ENCODE measurements at regions not wholly inside any gene's neighbourhood (a gene's known extent, or its start where the extent isn't known, plus 50 kb on each side); places are given as distances from the start of the nearest gene placed in this dataset.

DNA sequence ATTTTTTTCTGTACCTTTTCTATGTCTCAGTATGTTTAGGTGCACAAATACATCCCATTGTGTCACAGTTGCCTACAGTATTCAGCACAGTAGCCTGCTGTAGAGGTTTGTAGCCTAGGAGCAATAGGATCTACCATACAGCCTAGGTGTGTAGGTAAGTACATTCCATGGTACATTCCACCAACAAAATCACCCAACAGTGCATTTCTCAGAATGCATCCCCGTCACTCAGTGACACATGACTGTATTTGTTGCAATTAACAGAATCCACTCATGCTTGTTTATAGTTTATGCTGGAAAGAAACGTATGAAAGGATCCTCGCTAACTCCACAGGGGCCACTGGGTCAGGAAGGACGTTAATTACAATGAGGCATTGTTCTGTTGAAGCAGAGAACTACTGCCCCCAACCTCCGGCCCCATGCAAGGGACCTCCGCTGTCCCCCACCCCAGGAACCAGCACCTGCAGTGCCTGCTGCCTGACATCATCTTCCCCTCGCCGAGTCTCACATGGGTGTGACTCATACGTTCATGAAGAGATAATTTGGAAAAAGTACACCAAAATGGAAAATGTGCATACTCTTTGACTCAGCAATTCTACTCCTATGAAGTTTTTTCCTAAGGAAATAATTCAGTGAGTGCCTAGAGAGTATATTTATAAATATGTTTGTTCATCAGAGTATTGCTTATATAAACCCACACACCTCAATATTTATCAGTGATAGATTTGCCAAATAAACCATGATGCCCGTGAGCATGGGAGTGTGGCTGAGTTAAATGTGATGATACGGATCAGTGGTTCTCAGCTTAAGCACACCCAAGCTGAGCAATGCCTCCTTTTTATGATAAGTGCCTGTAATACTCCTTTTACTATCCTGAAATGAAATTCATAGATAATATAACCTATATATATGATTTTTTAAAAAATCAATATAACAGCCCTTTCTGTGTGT, 156.4 kb upstream of the ECI2 start:
- DNase-seq (ENCODE audit: low read depth) = no peak

DNA sequence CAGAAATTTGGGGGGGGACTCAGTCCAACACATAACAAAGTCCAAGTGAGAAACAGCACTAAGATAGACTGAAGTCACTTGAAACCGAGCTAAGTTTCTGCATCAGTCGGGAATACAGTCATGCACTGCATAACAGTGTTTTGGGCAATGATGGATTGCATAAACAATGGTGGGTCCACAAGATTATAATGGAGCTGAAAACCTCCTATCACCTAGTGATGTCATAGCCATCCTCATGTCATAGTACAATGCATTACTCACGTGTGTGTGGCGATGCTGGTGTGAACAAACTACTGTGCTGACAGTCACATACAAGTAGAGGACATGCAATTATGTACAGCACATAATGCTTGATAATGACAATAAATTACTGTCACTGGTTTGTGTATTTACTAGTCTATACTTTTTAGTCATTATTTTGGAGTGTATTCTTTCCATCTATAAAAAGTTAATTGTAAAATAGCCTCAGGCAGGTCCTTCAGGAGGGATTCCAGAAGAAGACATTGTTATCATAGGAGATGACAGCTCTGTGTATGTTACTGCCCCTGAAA, 154.5 kb upstream of the ECI2 start:
- no peak for DNase-seq (ENCODE audit: low read depth)

DNA sequence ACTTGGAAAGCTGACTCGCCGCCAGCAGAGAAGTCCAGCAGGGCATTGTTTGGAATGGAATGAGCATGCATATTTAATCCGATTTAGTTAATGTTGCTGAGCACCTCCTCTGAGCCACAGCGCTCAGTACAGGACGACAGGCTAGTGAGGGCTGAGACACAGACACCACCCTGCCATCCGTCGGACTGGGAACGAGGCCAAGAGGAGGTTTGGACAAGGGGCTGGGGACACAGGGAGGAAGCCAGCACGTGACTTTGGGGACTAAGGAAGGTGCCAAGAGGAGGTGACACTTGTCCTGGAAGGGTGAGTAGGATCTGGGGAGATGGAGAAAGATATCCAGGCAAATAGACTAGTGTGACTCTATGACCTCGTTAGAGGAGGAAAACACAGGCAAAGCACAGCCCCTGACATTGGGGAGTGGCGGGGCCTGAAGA, 152.5 kb upstream of the ECI2 start:
- DNase-seq (ENCODE audit: low read depth) = no peak

DNA sequence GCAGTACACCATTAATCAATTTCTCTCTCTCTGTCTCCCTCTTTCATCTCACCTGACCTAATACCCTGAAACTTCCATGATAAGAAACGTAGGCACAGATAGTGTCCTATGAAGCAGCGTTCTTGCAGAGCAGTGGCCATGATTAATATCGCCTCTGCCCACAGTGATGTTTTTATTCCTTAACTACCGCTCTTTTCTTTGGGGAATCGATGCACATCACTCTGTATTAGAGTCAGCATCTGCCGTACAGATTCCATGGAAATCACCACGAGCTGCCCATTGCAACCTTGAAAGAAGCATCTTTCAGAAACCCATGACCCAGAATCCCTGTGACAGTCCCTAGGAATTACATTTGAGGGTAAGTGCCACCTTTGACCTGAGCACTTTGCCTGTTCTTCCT, 152.0 kb upstream of the ECI2 start:
- DNase-seq (ENCODE audit: low read depth) = no peak

DNA sequence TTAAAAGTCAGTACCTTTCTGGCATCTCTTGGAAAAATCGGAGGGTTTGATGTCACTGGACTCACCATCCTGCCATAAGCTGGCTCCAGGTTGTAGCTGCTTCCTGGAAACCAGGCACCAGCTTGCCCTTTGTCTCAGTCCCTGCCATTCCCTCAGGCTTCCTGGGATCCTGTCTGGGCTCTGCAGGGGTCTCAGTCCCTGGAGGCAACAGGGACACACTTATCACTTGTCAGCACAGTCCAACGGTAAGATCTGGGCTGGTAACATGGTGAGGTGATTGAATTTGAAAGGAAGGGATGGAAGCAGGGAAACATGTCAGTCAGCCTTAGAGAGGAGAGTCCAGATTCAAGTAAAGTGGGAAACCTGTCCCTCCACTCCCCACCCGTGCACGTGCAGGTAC, 147.6 kb upstream of the ECI2 start:
- DNase-seq (ENCODE audit: low read depth) = no peak

DNA sequence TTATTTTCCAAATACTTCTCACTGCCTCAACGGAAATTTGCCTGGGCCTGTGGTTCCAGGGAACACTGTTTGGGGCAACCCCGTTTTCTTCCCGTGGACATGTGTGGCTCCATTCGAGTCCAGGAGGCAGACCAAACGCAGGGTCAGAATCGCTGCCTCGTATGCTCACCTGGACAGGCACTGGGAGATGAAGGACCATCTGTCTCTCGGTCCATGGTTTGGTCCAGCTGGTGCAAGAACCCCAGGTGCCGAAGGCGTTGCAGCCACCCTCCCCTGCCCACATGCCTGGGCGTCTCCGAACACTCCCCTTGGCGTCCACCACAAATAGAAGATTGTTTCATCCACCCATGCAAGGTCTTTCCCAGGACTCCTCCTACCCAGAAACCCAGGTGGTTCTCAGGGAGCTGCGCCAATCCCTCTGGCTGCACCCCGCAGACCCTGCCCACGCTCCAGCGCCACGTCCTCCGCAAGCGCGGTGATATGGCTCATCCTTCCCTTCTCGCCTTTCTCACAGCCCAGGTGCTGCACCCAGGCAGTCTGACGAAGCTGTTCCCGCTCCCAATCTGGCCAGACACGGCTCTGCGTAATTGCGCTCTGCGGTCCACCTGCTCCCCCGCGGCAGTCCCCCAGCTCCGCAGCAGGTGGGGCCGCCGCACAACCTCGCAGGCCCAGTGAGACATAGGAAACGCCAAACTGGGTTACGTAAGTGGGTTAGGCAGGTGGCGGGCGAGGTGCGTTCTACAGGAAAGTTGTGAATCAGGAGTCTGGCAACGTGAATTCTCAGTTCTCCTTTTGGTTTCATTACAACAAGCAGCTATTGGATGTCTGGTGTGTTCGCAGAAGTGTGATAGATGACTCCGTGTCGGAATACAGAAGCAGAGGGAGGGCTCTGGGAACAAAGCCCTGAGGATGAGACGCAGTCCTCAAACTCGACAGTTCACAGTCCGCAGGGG, 146.2 kb upstream of the ECI2 start:
- DNase-seq (ENCODE audit: low read depth) = no peak

DNA sequence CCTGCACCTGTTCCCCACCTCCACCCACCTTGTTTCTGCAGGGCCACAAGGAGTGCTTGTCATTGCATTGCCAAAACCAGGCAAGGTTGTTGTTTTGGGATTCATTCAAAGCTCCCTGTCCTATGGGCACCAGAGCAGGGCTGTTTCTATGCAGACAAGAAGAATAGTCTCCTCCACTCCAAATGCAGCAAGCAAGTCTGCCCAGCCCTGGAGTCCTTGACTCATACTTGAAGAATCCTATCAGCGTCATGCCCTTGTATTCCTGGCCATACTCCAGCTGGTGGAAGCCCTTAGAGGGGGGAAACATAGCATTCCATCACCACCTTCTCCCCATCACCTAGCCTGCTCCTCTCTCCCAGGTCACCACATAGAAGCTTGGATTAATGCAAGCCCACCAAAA, 145.3 kb upstream of the ECI2 start:
- DNase-seq (ENCODE audit: low read depth) = peak; percentile 43

DNA sequence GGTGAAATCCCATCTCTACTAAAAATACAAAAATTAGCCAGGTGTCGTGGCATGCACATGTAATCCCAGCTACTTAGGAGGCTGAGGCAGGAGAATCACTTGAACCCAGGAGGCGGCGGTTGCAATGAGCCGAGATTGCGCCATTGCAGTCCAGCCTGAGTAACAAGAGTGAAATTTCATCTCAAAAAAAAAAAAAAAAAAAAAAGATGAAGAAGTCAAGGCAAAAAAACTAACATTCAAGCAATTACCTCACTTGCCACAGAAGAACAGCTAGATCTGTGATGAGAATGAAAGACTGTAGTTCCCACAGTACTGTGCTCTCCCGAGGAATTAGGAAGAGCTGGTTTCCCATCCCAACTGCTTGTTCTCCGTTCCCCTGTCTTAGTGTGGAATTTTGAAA, 144.7 kb upstream of the ECI2 start:
- DNase-seq (ENCODE audit: low read depth) = no peak

DNA sequence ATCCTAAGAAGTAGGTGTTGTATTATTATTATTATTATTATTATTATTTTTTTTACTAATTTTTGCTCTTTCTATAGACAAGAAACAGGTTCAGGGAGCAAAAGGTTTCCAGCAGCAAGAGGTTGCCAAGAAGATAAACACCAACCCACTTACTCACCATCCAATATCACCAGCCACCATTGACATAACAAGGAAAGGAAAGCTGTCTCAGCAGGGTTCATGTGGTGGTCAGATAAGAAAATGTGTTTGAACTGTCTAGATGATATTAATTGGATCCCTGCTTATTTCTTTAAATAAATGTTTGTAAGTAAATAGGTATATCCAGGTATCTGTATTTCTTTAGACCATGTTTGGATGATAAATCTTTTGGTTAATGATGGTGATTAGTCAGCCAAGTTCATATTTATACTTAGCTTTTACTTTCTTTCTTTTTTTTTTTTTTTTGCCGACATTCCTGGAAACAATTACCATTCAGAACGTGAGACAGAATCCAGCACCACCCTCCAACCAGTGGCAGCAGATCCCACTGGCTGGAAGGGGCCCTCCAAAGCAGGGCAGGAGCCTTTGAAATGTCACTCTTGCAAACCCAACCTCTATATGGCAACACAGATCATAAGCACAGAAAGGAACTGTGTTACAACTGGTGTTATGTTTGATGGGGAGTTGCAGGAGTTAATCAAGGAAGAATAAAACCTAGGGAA, 139.2 kb upstream of the ECI2 start:
- DNase-seq (ENCODE audit: low read depth) = no peak

DNA sequence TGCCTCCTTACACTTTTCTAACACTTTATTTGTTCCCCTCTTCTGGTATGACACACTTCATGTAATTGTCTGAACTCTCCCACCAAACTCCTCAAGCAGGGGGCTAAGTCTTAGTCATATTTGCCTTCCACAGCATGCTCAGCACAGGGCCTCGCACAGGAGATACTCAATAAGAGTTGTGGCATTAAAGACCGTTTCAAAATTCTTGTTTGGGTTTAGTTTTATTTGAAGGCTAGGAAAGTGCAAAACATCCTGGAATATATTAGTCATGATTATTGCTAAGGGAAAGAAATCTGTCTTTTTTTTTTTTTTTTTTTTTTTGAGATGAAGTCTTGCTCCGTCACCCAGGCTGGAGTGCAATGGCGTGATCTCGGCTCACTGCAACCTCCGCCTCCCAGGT, 137.6 kb upstream of the ECI2 start:
- DNase-seq (ENCODE audit: low read depth) = no peak

DNA sequence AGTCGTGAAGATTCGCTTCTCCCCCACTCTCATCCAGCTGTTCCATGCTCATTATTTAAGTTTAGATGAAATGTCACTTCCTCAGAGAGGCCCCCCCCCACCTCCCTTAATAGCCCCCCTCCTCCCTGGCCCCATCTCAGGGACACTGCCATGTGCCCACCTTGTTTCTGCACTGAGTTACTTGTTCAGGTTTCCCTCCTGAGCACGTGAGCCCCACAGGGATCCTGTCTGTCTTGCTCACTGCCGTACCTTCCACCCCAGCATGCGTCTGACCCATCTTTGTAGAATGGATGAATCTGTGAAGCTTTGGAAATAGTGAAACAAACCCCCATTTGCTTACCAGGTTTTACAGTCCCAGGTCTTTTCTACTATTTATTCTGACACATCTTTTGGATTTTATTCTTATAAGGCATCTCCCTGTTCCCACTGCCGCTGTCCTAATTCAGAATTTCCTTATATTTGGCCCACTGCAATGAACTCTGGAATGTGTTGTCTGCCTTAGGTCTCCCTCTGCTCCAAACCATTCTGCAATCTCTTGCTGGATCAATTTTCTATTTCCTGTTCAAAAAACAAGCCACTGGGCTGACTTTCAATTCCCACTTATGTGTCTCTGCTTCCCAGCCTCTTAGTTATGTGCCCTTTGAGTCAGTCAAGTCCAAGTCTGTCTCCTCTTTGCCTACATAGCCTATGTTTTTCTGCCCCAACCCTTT, 136.5 kb upstream of the ECI2 start:
- DNase-seq (ENCODE audit: low read depth) = no peak

DNA sequence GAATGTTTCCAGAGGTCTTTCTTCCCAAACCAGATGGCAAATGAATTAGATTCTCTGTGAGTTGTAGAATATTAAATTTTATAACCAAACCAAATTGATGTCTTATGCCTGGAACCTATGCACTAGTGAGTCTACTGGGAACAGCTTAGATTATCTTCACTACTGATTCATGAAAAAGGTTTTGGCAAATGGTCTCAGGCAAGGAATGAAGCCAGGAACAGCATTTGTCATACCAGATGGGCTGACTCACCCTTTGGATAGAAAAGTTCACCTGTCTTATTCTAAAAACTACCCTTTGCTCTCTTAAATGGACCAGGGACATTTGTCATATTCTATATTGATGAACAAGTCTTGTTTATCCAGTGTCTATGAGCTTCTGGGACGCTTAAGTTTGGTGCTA, 135.4 kb upstream of the ECI2 start:
- peak; percentile 8 for DNase-seq (ENCODE audit: low read depth)

DNA sequence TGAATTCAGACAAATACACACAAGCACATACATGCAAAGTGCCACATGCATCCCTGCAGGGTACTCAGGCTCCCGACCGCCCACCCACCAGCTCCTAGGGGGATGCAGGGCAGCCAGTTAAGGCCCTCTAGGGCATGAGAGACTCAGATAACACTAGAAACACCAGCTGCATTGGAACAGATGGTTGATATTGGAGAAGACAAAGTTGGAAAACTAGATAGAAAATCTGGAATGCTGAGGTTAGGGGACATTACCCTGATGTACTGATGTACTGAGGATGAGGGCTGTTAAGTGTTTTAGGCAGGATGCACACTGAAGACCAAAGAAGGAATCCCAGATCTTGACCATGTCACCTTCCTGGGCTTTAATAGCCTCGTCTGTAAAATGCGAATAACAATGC, 134.6 kb upstream of the ECI2 start:
- DNase-seq (ENCODE audit: low read depth) = no peak

DNA sequence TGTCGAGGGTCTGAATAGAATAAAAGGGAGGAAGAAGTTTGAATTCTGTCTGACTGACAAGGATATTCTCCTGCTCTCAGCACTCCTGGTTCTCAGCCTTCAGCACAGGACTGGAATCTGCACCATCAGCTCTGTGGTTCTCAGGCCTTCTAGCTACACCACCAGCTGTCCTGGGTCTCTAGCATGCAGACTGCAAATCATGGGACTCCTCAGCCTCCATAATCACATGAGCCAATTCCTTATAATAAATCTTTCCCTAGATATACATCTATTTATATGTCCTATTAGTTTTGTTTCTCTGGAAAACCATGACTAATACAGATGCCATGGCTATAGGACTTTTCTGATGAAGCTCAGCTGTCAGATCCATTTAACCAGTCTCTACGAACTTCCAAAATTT, 132.8 kb upstream of the ECI2 start:
- no peak for DNase-seq (ENCODE audit: low read depth)

DNA sequence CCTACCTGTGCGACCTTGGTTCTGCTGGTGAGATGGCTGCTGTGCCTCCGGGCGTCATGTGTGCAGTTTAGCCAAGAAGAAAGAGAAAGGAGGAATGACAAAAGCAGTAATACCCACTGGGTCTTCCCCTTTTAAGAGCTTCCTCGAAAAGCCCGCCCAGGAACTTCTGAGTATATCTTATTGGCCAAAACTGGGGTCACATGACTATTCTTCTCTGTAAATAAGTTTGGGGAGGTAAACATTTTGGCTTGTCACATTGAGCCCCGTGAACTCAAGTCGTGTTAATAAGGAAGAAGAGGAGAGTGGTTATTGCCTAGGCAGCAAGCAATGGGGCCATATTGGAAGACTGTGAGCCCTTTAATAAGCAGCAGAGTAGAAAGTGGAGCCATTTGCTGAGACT, 130.4 kb upstream of the ECI2 start:
- no peak for DNase-seq (ENCODE audit: low read depth)

DNA sequence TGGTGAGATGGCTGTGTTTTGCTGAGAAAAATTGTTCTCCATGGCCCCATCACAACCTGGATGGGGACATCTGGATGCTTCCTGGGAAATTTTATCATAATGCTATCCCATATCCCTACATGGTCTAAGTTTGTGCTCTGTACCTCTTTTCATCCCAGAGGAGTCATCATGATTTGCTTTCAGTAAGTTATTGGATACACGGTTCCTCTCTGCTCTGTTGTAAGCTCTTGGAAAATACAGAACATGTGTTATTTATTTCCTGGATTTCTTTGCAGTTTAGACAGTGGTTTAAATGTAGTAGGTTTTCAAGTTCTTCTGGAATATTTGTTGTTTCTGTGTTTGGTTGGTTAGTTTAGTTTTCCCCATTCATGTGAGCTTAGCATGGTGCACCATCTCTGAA, 129.2 kb upstream of the ECI2 start:
- no peak for DNase-seq (ENCODE audit: low read depth)

DNA sequence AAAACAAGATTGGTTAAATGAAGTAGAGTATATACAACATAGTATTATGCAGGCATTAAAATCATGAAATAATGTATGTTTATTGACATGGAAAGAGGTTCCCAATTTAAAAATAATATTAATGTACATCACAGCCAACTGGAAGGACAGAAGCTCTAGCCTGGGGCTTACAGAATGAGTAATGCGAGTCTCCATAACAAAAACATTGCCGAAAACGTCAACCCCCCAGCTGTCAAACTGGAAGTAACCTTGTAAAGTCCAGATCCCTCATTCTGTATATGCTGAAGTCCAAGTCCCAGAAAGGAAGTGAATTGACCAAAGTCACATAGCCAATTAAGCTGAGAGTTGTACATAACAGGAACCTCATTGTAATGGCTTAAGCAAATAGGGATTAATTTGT, 128.7 kb upstream of the ECI2 start:
- no peak for DNase-seq (ENCODE audit: low read depth)

DNA sequence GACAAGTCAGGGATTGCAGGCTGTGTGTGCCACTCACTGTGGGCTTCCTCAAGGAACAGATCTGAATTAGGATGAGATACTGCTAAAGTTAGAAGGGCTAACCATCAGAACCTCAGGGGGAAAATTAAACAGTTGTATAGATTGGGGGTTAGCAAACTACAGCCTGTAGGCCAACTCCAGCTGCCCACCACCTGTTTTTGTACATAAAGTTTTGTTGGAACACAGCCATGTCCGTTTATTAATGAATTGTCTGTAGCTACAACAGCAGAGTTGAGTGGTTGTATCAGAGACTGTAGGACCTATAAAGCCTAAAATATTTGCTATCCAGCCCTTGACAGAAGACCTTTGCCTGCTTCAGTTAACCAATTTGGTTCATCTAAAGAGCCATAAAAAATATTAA, 127.2 kb upstream of the ECI2 start:
- no peak for DNase-seq (ENCODE audit: low read depth)

DNA sequence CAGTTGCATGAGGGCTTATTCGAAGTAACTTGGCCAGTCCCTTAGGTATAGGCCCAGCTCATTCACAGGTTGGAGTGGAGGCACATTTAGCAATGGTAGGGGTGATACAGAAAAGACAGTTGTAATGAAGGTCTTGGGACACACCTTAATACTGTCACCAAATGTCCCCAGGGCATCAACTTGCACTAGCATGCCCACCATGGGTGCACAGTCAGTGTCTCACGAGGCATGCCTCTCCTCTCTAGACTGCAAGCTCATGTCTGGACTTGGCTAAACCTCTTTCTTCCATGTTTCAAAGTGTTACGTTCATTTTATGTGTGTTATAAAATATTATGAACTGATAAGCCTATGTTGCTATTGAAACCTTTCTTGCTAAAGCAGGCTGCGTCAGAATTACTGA, 124.0 kb upstream of the ECI2 start:
- DNase-seq (ENCODE audit: low read depth) = no peak

DNA sequence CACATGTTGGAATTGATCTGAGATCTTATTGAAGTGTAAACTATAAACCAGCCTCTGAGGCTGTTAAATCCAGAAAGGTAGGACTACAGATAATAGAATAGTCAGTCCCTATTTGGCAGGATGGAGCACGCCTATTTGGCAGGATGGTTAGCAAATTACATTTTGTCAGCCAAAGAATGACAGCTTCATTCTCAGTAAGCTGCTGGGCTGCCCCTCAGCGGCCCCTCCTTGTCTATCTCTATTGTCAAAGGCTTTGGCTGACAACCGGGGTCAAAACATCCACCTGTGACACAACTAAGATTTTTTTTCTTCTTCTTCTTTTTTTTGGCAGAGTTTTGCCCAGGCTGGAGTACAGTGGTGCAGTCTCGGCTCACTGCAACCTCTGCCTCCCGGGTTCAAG, 123.4 kb upstream of the ECI2 start:
- DNase-seq (ENCODE audit: low read depth) = no peak

DNA sequence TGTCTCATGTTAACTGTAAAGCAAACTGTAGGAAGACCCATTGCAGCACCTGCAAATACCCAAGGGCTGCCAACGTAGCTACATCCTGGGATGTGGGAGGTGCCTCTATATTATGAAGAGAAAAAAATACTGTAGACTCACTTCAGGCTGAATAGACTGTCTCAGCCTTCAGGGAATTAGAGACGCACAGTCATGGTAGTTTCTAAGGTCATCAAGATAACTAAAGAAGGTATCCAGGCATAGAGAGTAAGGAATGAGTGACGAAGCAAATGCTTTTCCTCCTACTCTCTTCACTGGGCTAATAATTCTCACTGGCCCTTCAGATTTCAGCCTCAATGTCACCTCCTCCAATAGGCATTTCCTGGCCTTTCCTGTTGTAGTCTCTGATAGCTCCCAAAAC, 121.6 kb upstream of the ECI2 start:
- no peak for DNase-seq (ENCODE audit: low read depth)
